Endothelial cell of umbilical vein (primary cell): ENCODE measurements at regions not wholly inside any gene's neighbourhood (a gene's known extent, or its start where the extent isn't known, plus 50 kb on each side); places are given as distances from the start of the nearest gene placed in this dataset.

ENCODE experiments used
- BruUV-seq: library from RNA; stranded (reverse); fragments of 400-500 nt; replicated peaks from 2 replicates; lab custom pipeline; 2021; lab: Mats Ljungman, UMichigan
- CTCF ChIA-PET: fragments of 300-600, 350-600 bp; sonication (Branson Sonifier 250); formaldehyde crosslinking; loops from one replicate; lab custom pipeline; 2021; ENCODE audit warnings: antibody characterized with exemption, inconsistent platforms; lab: Charles Lee
- POLR2A ChIA-PET: fragments of 300-600, 350-600 bp; sonication (Branson Sonifier 250); formaldehyde crosslinking; loops from one replicate; lab custom pipeline; 2021; ENCODE audit warnings: antibody characterized with exemption, inconsistent platforms; lab: Charles Lee
- DNase-seq: peaks from one replicate; pipeline ENCODE4 v3.0.0-alpha.2; 2011; ENCODE audit warnings: low read depth, low spot score
- FAIRE-seq: peaks from 2 replicates; lab custom pipeline; 2011; peaks lifted over from hg19 to GRCh38; lab: Jason Lieb, UNC
- H2AFZ ChIP-seq: 2 replicates; pipeline ENCODE4 v1.6.0; 2012; ENCODE audit warnings: low read depth, low read length, control low read depth, inconsistent platforms
- H3K27ac ChIP-seq: 2 replicates; pipeline ENCODE4 v1.5.1; 2011; ENCODE audit warnings: low read depth, mild to moderate bottlenecking, control low read depth, low read length, moderate library complexity; ENCODE audit not compliant: insufficient read depth
- H3K27me3 ChIP-seq, 2 experiments: 2 replicates each; pipeline versions ENCODE4 v1.6.0 to v1.6.1; 2011; ENCODE audit warnings: low read length in 2 of 2, mixed read lengths in 1 of 2; ENCODE audit not compliant: control insufficient read depth in 2 of 2, insufficient read depth in 2 of 2
- H3K36me3 ChIP-seq, 2 experiments: 2 replicates in 1 of 2; 3 replicates in 1 of 2; pipeline ENCODE4 v1.5.1; 2011; ENCODE audit warnings: low read length in 2 of 2, mild to moderate bottlenecking in 1 of 2, moderate library complexity in 1 of 2; ENCODE audit not compliant: control insufficient read depth in 2 of 2, insufficient read depth in 2 of 2; ENCODE audit errors: extremely low read depth in 1 of 2
- H3K4me1 ChIP-seq: 3 replicates; pipeline ENCODE4 v1.5.1; 2011; ENCODE audit warnings: mild to moderate bottlenecking, low read length; ENCODE audit not compliant: control insufficient read depth, insufficient read depth; ENCODE audit errors: extremely low read depth
- H3K4me2 ChIP-seq: 2 replicates; pipeline ENCODE4 v1.6.1; 2011; ENCODE audit warnings: low read length, control low read depth, mixed read lengths; ENCODE audit not compliant: insufficient read depth
- H3K4me3 ChIP-seq, 3 experiments: fragments of 200-600 bp in 1 of 3; sonication (generic), shearing (Covaris generic) in 1 of 3; replicated peaks in 1 of 3; 2 replicates each; pipeline ENCODE4 v1.5.1; 2011 to 2016; ENCODE audit warnings: control low read depth in 3 of 3, low read length in 3 of 3, mild to moderate bottlenecking in 2 of 3, inconsistent platforms in 1 of 3, low read depth in 1 of 3, moderate library complexity in 1 of 3; ENCODE audit not compliant: insufficient read depth in 1 of 3
- H3K79me2 ChIP-seq: 2 replicates; pipeline ENCODE4 v1.6.0; 2012; ENCODE audit warnings: low read length, inconsistent platforms; ENCODE audit not compliant: control insufficient read depth, insufficient read depth
- H3K9ac ChIP-seq: replicated peaks from 2 replicates; pipeline ENCODE3; 2011; ENCODE audit warnings: low read length, control low read depth; ENCODE audit not compliant: insufficient read depth; ENCODE audit errors: extremely low read depth
- H3K9me1 ChIP-seq: replicated peaks from 3 replicates; pipeline ENCODE4 v1.6.0; 2011; ENCODE audit warnings: mild to moderate bottlenecking, low read length; ENCODE audit not compliant: control insufficient read depth, insufficient read depth; ENCODE audit errors: extremely low read depth
- H3K9me3 ChIP-seq: replicated peaks from 2 replicates; pipeline ENCODE4 v1.5.1; 2012; ENCODE audit warnings: low read length, inconsistent platforms; ENCODE audit not compliant: control insufficient read depth, insufficient read depth
- H4K20me1 ChIP-seq: replicated peaks from 2 replicates; pipeline ENCODE3; 2011; ENCODE audit warnings: mild to moderate bottlenecking, low read length; ENCODE audit not compliant: control insufficient read depth, insufficient read depth; ENCODE audit errors: extremely low read depth
- EZH2 ChIP-seq: IDR thresholded peaks from 2 replicates; pipeline ENCODE4 v1.6.1; 2012; ENCODE audit warnings: borderline replicate concordance, low read depth, mild to moderate bottlenecking, moderate library complexity, low read length, inconsistent platforms; ENCODE audit not compliant: severe bottlenecking
- FOS ChIP-seq: IDR thresholded peaks from 2 replicates; pipeline ENCODE4 v1.6.1; 2011; ENCODE audit warnings: mild to moderate bottlenecking, low read length, moderate library complexity, borderline replicate concordance; ENCODE audit not compliant: insufficient read depth
- GATA2 ChIP-seq: IDR thresholded peaks from 2 replicates; pipeline ENCODE4 v1.7.0; 2011; ENCODE audit warnings: low read depth, mild to moderate bottlenecking, moderate library complexity, mixed read lengths, low read length; ENCODE audit not compliant: insufficient read length, insufficient read depth
- JUN ChIP-seq: IDR thresholded peaks from 2 replicates; pipeline ENCODE4 v1.6.1; 2011; ENCODE audit warnings: borderline replicate concordance, low read depth; ENCODE audit not compliant: insufficient read length, insufficient read depth
- MYC ChIP-seq: IDR thresholded peaks from one replicate; pipeline ENCODE4 v1.6.1; 2011; ENCODE audit warnings: mild to moderate bottlenecking, low read depth, low read length
- POLR2A ChIP-seq: IDR thresholded peaks from 2 replicates; pipeline ENCODE4 v1.6.1; 2012; ENCODE audit warnings: low read depth, mild to moderate bottlenecking, control low read depth, low read length
- POLR2AphosphoS5 ChIP-seq: IDR thresholded peaks from 2 replicates; pipeline ENCODE4 v1.6.1; 2012; ENCODE audit warnings: low read depth, mild to moderate bottlenecking, control low read depth, low read length, moderate library complexity; ENCODE audit not compliant: insufficient read depth
- dilution Hi-C: fragments of 300-500 bp; cut with MboI; formaldehyde crosslinking; loops from one replicate; pipeline ENCODE4 v1.15.0; 2019; ENCODE audit warnings: low sequenced_read_pairs; ENCODE audit not compliant: extremely low pct_ligation_motif_present
- intact Hi-C: fragments of 100-400 bp; cut with micrococcal nuclease; formaldehyde crosslinking; loops from one replicate; pipeline ENCODE4 v1.10.0; 2022
- TF ChIP-seq, protein P1 (sequence below): IDR thresholded peaks from 2 replicates; pipeline ENCODE4 v1.6.1; 2011; ENCODE audit not compliant: insufficient read depth, insufficient read length
- TF ChIP-seq, protein P2 (sequence below), 2 donors: IDR thresholded peaks; 1 replicate in 1 of 2; 2 replicates in 1 of 2; pipeline ENCODE4 v1.5.1; 2011; ENCODE audit warnings: low read length in 2 of 2, mild to moderate bottlenecking in 2 of 2, moderate library complexity in 2 of 2, control low read depth in 1 of 2, inconsistent platforms in 1 of 2, low read depth in 1 of 2; ENCODE audit not compliant: insufficient read depth in 1 of 2; ENCODE audit errors: extremely low read depth in 1 of 2

DNA sequence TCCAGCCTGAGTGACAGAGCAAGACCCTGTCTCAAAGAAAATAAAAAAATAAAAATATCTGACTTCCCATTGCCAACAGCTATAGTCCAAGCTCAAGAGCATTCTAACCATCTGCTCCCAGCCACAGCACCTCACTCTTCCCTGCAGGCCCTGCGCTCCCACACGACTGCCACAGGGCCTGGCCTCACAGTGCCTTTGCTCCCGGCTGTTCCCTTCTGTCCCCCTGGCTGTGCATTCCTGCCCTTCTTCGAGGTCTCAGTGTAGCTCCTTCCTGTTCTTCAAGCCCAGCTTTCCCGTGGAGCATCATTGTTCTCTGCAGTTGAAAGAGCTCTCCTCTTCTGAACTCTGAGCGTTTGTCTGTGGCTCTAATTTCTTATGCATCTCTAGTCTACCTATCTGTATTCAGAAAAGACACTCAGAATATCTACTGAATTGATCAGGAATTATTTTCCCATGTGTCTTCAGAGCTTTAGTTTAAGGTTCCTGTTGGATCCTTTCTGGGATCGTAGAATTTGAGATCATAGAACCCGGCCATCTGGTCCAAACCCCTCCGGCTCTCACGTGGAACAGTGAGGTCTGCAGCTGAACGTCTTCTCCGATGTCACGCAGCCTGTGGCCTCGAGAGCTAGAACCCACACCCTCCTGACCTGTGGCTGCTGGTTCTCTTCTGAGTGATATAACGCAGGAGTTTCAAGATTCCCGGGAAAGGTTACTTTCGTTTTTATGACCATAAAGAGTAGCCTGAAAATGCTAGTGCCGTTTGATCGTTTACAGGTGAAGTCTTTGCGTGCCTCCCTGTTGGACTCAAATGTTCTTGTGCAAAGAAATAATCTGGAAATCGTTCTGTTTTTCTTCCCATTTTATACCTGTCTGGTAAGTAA, 54.4 kb downstream of the DOP1B start:
- CTCF ChIA-PET: interaction anchor here (0.9 to 3.9 kb wide), 9 partner anchors 13 to 120 kb away, joined by 3 to 31 read pairs (median 4); no protein-coding TSS in a partner anchor
- intact Hi-C loops: no loop called here

More for the DNA sequence above, 54.4 kb downstream of the DOP1B start:
- Histone ChIP-seq H3K36me3 (no peaks in the 10 kb centered on the region), H3K9ac (no peak overlapping the region), H4K20me1 (no peaks in the 10 kb centered on the region), H3K9me3 (no peaks in the 10 kb centered on the region), H3K4me3 (no peak overlapping the region), H2AFZ (no peak overlapping the region), H3K4me2 (no peak overlapping the region), H3K4me1 (peaks cover 11% of the 10 kb centered on the region), H3K9me1 (no peaks in the 10 kb centered on the region), H3K27me3 (no peaks in the 10 kb centered on the region), H3K27ac (no peak overlapping the region), H3K79me2 (no peaks in the 10 kb centered on the region)
- POLR2A ChIA-PET: no interaction called here
- no peak for TF ChIP-seq GATA2
- TF ChIP-seq MYC: no peak
- TF ChIP-seq, protein P1, sequence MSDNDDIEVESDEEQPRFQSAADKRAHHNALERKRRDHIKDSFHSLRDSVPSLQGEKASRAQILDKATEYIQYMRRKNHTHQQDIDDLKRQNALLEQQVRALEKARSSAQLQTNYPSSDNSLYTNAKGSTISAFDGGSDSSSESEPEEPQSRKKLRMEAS: no peak
- no peak for TF ChIP-seq EZH2
- TF ChIP-seq, protein P2, sequence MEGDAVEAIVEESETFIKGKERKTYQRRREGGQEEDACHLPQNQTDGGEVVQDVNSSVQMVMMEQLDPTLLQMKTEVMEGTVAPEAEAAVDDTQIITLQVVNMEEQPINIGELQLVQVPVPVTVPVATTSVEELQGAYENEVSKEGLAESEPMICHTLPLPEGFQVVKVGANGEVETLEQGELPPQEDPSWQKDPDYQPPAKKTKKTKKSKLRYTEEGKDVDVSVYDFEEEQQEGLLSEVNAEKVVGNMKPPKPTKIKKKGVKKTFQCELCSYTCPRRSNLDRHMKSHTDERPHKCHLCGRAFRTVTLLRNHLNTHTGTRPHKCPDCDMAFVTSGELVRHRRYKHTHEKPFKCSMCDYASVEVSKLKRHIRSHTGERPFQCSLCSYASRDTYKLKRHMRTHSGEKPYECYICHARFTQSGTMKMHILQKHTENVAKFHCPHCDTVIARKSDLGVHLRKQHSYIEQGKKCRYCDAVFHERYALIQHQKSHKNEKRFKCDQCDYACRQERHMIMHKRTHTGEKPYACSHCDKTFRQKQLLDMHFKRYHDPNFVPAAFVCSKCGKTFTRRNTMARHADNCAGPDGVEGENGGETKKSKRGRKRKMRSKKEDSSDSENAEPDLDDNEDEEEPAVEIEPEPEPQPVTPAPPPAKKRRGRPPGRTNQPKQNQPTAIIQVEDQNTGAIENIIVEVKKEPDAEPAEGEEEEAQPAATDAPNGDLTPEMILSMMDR (IDR thresholded peaks at IDR 0.05; ENCODE audit: extremely low read depth in 1 of 2, insufficient read depth in 1 of 2, low read depth in 1 of 2, low read length in 2 of 2): no peak
- TF ChIP-seq JUN: no peak
- no peak for TF ChIP-seq POLR2AphosphoS5
- TF ChIP-seq POLR2A: no peak
- TF ChIP-seq FOS: no peak
- DNase-seq (no peak), FAIRE-seq (no peak)
- BruUV-seq: no TSS peak
- dilution Hi-C loops: no loop called here
